Right cardiac atrium (tissue), 5 donors: ENCODE measurements at regions not wholly inside any gene's neighbourhood (a gene's known extent, or its start where the extent isn't known, plus 50 kb on each side); places are given as distances from the start of the nearest gene placed in this dataset.

Source experiments
- ATAC-seq, 2 donors: fragments of 200-7000 bp; cut with Tn5 transposase; one replicate each; pipeline versions ENCODE4 v1.8.0 to v1.9.1; 2020; ENCODE audit warnings: moderate library complexity in 2 of 2, mild to moderate bottlenecking in 1 of 2
- DNase-seq, 3 donors: peaks; one replicate each; pipeline ENCODE4 v3.0.0-alpha.2; 2020
- H3K27ac ChIP-seq: one replicate; pipeline ENCODE4 v1.5.1; 2013; ENCODE audit warnings: mild to moderate bottlenecking, low read length, control low read depth, moderate library complexity
- H3K27me3 ChIP-seq: one replicate; pipeline ENCODE4 v1.6.1; 2013; ENCODE audit not compliant: control insufficient read depth, insufficient read depth
- H3K4me1 ChIP-seq: one replicate; pipeline ENCODE4 v1.6.1; 2013; ENCODE audit warnings: low read length; ENCODE audit not compliant: control insufficient read depth, insufficient read depth
- H3K4me3 ChIP-seq: one replicate; pipeline ENCODE4 v1.5.1; 2013; ENCODE audit warnings: low read length, control low read depth
- H3K9me3 ChIP-seq: one replicate; pipeline ENCODE4 v1.6.1; 2013; ENCODE audit warnings: low read length; ENCODE audit not compliant: control insufficient read depth
- WGBS: extraction: QIAGEN DNeasy Blood & Tissue Kit; methylation state at CpG from one replicate; pipeline ENCODE4 v1.1.7; 2013; 5-methylcytosine and 5-hydroxymethylcytosine counted together
- intact Hi-C, 4 donors: fragments of 100-400 bp; cut with DNase I; formaldehyde crosslinking; loops; one replicate each; pipeline versions ENCODE4 v1.11.0 to v1.14.0; 2022 to 2023
- donor health status: healthy with polysubstance abuse.
- donor health status: DM: no; HTN: yes; CAD: no.
- donor health status: DM: no; HTN: no; CAD: no.
- donor health status: DM: no; HTN: yes; CAD: no; lungs with severe emphysema.
- donor health status: DM: yes; HTN: yes; CAD: no.

GRCh38 chr4:176879380-176880116, 86.8 kb upstream of the VEGFC start:
- 80% methylated on average over 4 of the region's 4 CpGs for WGBS
- DNase-seq (no peak), ATAC-seq (no peak)
- Histone ChIP-seq H3K27me3 (no peaks in the 10 kb centered on the region), H3K27ac (no peak overlapping the region), H3K4me1 (no peaks in the 10 kb centered on the region), H3K4me3 (no peak overlapping the region), H3K9me3 (no peaks in the 10 kb centered on the region)
- intact Hi-C loops, result no loop called here

DNA sequence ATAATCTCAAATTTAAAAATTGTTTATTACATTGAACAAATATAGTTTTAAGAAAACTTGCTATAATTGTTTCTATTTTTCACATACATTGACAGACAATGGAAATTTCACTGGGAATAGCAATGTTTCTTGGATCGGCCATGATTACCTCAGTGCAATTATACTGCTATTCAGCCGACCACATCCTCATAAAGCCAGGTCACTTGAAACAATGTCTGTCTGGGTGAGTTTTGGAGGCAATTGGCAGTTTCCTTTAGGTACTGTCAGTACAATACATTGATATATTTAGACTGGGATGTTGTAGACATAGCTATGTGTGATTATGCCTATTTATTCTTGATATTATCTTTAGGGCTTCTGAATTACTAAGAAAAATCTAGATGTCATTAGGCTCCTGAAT, 89.5 kb upstream of the VEGFC start:
- 79% methylated on average over 2 of the region's 2 CpGs for WGBS
- Histone ChIP-seq H3K4me3 (no peak overlapping the region), H3K27me3 (no peaks in the 10 kb centered on the region), H3K9me3 (no peaks in the 10 kb centered on the region), H3K4me1 (no peaks in the 10 kb centered on the region), H3K27ac (no peak overlapping the region)
- intact Hi-C loops, result no loop called here
- no peak for DNase-seq
- ATAC-seq, result no peak

- no peaks in the 10 kb centered on the region for H3K27me3 ChIP-seq
- no peak overlapping the region for H3K4me3 ChIP-seq
- intact Hi-C loops, result no loop called here
- ATAC-seq (peak in 1 of 2 donors; percentile 46), DNase-seq (no peak)
- H3K9me3 ChIP-seq, result no peaks in the 10 kb centered on the region
- WGBS, result 41% methylated on average over 7 of the region's 7 CpGs
- H3K27ac ChIP-seq, result no peak overlapping the region
- H3K4me1 ChIP-seq, result no peaks in the 10 kb centered on the region
Measured at GRCh38 chr4:176883108-176883550, 90.4 kb upstream of the VEGFC start.

GRCh38 chr4:176883681-176884418, 91.1 kb upstream of the VEGFC start:
- no peak overlapping the region for H3K27ac ChIP-seq
- no peaks in the 10 kb centered on the region for H3K27me3 ChIP-seq
- 62% methylated on average over 6 of the region's 6 CpGs for WGBS
- H3K4me3 ChIP-seq, result no peak overlapping the region
- intact Hi-C loops, result no loop called here
- H3K4me1 ChIP-seq, result no peaks in the 10 kb centered on the region
- DNase-seq (no peak), ATAC-seq (peak in 1 of 2 donors; percentile 77)
- H3K9me3 ChIP-seq, result no peaks in the 10 kb centered on the region

- Histone ChIP-seq H3K27ac (no peak overlapping the region), H3K9me3 (no peaks in the 10 kb centered on the region), H3K4me1 (no peaks in the 10 kb centered on the region), H3K4me3 (no peak overlapping the region), H3K27me3 (no peaks in the 10 kb centered on the region)
- no peak for ATAC-seq
- DNase-seq, result no peak
- WGBS, result 78% methylated on average over 2 of the region's 2 CpGs
- intact Hi-C loops, result no loop called here
Measured at GRCh38 chr4:176885224-176885623, 92.5 kb upstream of the VEGFC start.

DNA sequence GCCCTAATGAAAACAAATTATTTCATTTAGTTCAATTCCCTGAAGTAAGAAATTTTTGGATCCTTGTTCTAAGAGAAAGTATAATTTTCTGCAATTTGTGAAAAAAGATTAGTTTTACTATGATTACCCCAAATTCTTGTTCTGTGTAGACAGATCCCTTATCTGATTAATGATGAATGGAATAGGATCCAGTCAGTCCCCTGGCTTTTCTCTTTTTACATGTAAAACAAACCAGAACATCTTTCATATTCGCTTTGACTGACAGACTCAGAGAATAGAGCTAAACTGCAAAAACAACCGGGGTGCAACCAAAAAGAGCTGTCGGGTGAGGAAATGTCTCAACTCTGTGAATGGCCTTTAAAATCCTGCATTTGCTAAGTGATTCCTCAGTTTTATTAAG, 93.4 kb upstream of the VEGFC start:
- Histone ChIP-seq H3K4me1 (no peaks in the 10 kb centered on the region), H3K9me3 (no peaks in the 10 kb centered on the region), H3K4me3 (no peak overlapping the region), H3K27ac (no peak overlapping the region), H3K27me3 (no peaks in the 10 kb centered on the region)
- intact Hi-C loops, result no loop called here
- ATAC-seq (no peak), DNase-seq (no peak)
- 86% methylated on average over 3 of the region's 3 CpGs for WGBS

GRCh38 chr4:176889776-176890175, 97.1 kb upstream of the VEGFC start:
- DNase-seq, result no peak
- Histone ChIP-seq H3K27me3 (no peaks in the 10 kb centered on the region), H3K4me3 (no peak overlapping the region), H3K4me1 (no peaks in the 10 kb centered on the region), H3K27ac (no peak overlapping the region), H3K9me3 (no peaks in the 10 kb centered on the region)
- WGBS, result 88% methylated on average over 3 of the region's 3 CpGs
- no peak for ATAC-seq
- intact Hi-C loops, result no loop called here

- intact Hi-C loops, result no loop called here
- WGBS, result 84% methylated on average over 3 of the region's 3 CpGs
- H3K4me1 ChIP-seq, result no peaks in the 10 kb centered on the region
Measured at GRCh38 chr4:176894498-176894897, 101.8 kb upstream of the VEGFC start.

DNA sequence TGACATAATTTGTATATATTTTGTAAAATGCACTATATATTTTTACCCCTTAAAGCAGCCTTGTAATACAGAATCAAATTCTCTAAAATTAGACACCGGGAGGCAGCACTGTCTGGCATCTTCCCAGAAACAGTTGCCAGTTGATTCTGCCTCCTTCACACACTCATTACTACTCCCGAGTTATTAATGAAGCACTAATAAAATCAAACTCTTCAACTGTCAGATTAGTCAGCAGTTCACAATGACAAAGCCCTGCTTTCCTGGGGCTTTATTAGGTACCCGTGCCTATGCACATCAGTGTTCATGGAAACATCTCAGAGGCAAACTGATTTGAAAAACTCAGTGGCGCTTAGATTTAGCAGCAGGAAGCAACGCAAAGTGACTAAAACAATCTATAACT, 103.5 kb upstream of the VEGFC start:
- Histone ChIP-seq H3K4me3 (no peak overlapping the region), H3K4me1 (no peaks in the 10 kb centered on the region), H3K9me3 (no peaks in the 10 kb centered on the region), H3K27ac (no peak overlapping the region), H3K27me3 (no peaks in the 10 kb centered on the region)
- intact Hi-C loops, result no loop called here
- 25% methylated on average over 5 of the region's 5 CpGs for WGBS
- ATAC-seq (no peak), DNase-seq (no peak)

More at GRCh38 chr4:176894498-176894897, 101.8 kb upstream of the VEGFC start:
- no peak for ATAC-seq
- Histone ChIP-seq H3K27me3 (no peaks in the 10 kb centered on the region), H3K27ac (no peak overlapping the region), H3K9me3 (no peaks in the 10 kb centered on the region), H3K4me3 (no peak overlapping the region)
- DNase-seq, result no peak

GRCh38 chr4:176897226-176897625, 104.5 kb upstream of the VEGFC start:
- no peak for ATAC-seq
- 23% methylated on average over 2 of the region's 2 CpGs for WGBS

GRCh38 chr4:176898791-176899190, 106.1 kb upstream of the VEGFC start:
- Histone ChIP-seq H3K27me3 (no peaks in the 10 kb centered on the region), H3K27ac (no peak overlapping the region), H3K4me1 (no peaks in the 10 kb centered on the region), H3K9me3 (no peaks in the 10 kb centered on the region), H3K4me3 (no peak overlapping the region)
- intact Hi-C loops, result no loop called here
- DNase-seq (no peak), ATAC-seq (no peak)
- WGBS, result 93% methylated on average over 2 of the region's 2 CpGs

More at GRCh38 chr4:176897226-176897625, 104.5 kb upstream of the VEGFC start:
- no peaks in the 10 kb centered on the region for H3K9me3 ChIP-seq
- no peaks in the 10 kb centered on the region for H3K4me1 ChIP-seq
- H3K27ac ChIP-seq, result no peak overlapping the region
- H3K27me3 ChIP-seq, result no peaks in the 10 kb centered on the region
- no peak overlapping the region for H3K4me3 ChIP-seq
- intact Hi-C loops, result no loop called here
- no peak for DNase-seq
